HepG2 (cell line): ENCODE measurements at regions not wholly inside any gene's neighbourhood (a gene's known extent, or its start where the extent isn't known, plus 50 kb on each side); places are given as distances from the start of the nearest gene placed in this dataset.

Source experiments
- ZNF138 ChIP-seq: sonication (generic); formaldehyde crosslinking; IDR thresholded peaks from 2 replicates; pipeline ENCODE4 v1.5.0; 2020; ENCODE audit warnings: mild to moderate bottlenecking, low read depth, missing genetic modification reagents
- TF ChIP-seq, protein P1 (sequence below): sonication (generic); formaldehyde crosslinking; IDR thresholded peaks from 2 replicates; pipeline ENCODE4 v1.4.0; 2020; ENCODE audit warnings: missing genetic modification reagents, mild to moderate bottlenecking, borderline replicate concordance

DNA sequence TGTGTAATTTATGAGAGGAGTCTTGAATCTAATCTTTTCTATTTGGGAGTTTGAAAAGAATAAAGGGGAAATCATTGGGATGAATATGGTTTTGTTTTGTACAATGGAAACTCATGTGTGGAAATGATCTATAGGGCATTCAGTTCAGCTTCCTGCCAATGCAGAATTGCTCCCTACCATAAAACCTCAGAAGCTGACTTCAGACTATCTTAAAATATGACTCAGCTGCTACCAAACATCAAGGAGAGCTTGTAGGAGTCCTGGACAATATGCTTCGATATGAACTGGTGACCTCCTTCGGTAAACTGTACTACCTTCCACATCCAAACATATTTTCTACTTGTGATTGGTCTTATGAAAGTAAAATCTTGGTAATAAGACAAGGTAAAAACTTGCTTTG is 160.6 kb downstream of the CAPZA3 start:
- no peak for TF ChIP-seq ZNF138 (CRISPR knock-in tag)
- TF ChIP-seq, protein P1, sequence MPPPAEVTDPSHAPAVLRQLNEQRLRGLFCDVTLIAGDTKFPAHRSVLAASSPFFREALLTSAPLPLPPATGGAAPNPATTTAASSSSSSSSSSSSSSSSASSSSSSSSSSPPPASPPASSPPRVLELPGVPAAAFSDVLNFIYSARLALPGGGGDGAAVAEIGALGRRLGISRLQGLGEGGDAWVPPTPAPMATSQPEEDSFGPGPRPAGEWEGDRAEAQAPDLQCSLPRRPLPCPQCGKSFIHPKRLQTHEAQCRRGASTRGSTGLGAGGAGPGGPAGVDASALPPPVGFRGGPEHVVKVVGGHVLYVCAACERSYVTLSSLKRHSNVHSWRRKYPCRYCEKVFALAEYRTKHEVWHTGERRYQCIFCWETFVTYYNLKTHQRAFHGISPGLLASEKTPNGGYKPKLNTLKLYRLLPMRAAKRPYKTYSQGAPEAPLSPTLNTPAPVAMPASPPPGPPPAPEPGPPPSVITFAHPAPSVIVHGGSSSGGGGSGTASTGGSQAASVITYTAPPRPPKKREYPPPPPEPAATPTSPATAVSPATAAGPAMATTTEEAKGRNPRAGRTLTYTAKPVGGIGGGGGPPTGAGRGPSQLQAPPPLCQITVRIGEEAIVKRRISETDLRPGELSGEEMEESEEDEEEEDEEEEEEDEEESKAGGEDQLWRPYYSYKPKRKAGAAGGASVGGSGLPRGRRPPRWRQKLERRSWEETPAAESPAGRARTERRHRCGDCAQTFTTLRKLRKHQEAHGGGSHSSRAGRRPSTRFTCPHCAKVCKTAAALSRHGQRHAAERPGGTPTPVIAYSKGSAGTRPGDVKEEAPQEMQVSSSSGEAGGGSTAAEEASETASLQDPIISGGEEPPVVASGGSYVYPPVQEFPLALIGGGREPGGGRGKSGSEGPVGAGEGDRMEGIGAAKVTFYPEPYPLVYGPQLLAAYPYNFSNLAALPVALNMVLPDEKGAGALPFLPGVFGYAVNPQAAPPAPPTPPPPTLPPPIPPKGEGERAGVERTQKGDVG (CRISPR knock-in tag): no peak
